ENCODE measurements at regions not wholly inside any gene's neighbourhood (a gene's known extent, or its start where the extent isn't known, plus 50 kb on each side); places are given as distances from the start of the nearest gene placed in this dataset.

- 58% methylated on average over 2 of the region's 2 CpGs for WGBS
- no peak overlapping the region for H3K4me3 ChIP-seq
- no peak for TF ChIP-seq POLR2AphosphoS5 (IDR thresholded peaks at IDR 0.05)
- no peak for TF ChIP-seq POLR2A (IDR thresholded peaks at IDR 0.05)
- no peak for TF ChIP-seq CTCF (IDR thresholded peaks at IDR 0.05)
- no peak for TF ChIP-seq EP300 (IDR thresholded peaks at IDR 0.05)
Measured at GRCh38 chr9:1683951-1684350, 331.2 kb upstream of the SMARCA2 start.

GRCh38 chr9:1698991-1699390 is 316.2 kb upstream of the SMARCA2 start:
- H3K4me1 ChIP-seq: no peaks in the 10 kb centered on the region
- H3K36me3 ChIP-seq: no peaks in the 10 kb centered on the region
- DNase-seq (ENCODE audit: low spot score in 2 of 2): no peak
- H3K4me3 ChIP-seq: no peak overlapping the region
- no peaks in the 10 kb centered on the region for H3K27me3 ChIP-seq
- 93% methylated on average over 5 of the region's 5 CpGs for WGBS
- no peak for TF ChIP-seq CTCF (IDR thresholded peaks at IDR 0.05)
- TF ChIP-seq POLR2A (IDR thresholded peaks at IDR 0.05): no peak
- no peak for TF ChIP-seq EP300 (IDR thresholded peaks at IDR 0.05)
- no peak for TF ChIP-seq POLR2AphosphoS5 (IDR thresholded peaks at IDR 0.05)
- H3K27ac ChIP-seq: no peak overlapping the region
- no peaks in the 10 kb centered on the region for H3K9me3 ChIP-seq

More at GRCh38 chr9:1683951-1684350, 331.2 kb upstream of the SMARCA2 start:
- Histone ChIP-seq H3K36me3 (no peaks in the 10 kb centered on the region), H3K9me3 (no peaks in the 10 kb centered on the region), H3K27ac (no peak overlapping the region), H3K4me1 (no peaks in the 10 kb centered on the region), H3K27me3 (no peaks in the 10 kb centered on the region)
- no peak for DNase-seq (ENCODE audit: low spot score in 2 of 2)

- TF ChIP-seq EP300 (IDR thresholded peaks at IDR 0.05): no peak
- no peak for TF ChIP-seq CTCF (IDR thresholded peaks at IDR 0.05)
- no peak for TF ChIP-seq POLR2A (IDR thresholded peaks at IDR 0.05)
- TF ChIP-seq POLR2AphosphoS5 (IDR thresholded peaks at IDR 0.05): no peak
- 94% methylated on average over 2 of the region's 2 CpGs for WGBS
- no peak overlapping the region for H3K4me3 ChIP-seq
- H3K9me3 ChIP-seq: no peaks in the 10 kb centered on the region
- no peak for DNase-seq (ENCODE audit: low spot score in 2 of 2)
- H3K36me3 ChIP-seq: no peaks in the 10 kb centered on the region
- H3K4me1 ChIP-seq: no peaks in the 10 kb centered on the region
- H3K27ac ChIP-seq: no peak overlapping the region
- H3K27me3 ChIP-seq: no peaks in the 10 kb centered on the region
Measured at GRCh38 chr9:1701113-1701512, 314.0 kb upstream of the SMARCA2 start.

DNA sequence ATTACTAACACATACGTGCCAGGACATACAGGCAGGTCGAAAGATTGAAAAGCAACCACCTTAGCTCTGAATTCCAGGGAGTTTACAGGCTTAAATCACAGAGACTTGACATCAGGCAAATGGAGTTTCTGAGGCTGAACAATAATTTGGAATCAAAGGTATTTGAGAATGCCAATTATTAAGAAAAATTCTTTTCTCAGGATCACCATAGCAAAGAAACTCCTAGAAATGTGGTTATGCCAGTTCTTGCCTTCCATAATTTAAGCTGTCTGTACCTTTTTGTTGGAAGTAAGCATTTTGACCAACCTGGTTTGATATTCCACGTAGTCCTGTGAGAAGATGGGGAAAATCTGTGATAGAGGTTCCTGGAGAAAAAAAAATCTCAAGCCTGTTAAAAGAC is 312.4 kb upstream of the SMARCA2 start:
- Histone ChIP-seq H3K36me3 (no peaks in the 10 kb centered on the region), H3K4me1 (no peaks in the 10 kb centered on the region), H3K9me3 (no peaks in the 10 kb centered on the region), H3K27ac (no peak overlapping the region), H3K27me3 (no peaks in the 10 kb centered on the region), H3K4me3 (no peak overlapping the region)
- TF ChIP-seq POLR2AphosphoS5 (IDR thresholded peaks at IDR 0.05): no peak
- no peak for TF ChIP-seq CTCF (IDR thresholded peaks at IDR 0.05)
- TF ChIP-seq POLR2A (IDR thresholded peaks at IDR 0.05): no peak
- TF ChIP-seq EP300 (IDR thresholded peaks at IDR 0.05): no peak
- DNase-seq (ENCODE audit: low spot score in 2 of 2): no peak
- WGBS: 54% methylated on average over 3 of the region's 3 CpGs

DNA sequence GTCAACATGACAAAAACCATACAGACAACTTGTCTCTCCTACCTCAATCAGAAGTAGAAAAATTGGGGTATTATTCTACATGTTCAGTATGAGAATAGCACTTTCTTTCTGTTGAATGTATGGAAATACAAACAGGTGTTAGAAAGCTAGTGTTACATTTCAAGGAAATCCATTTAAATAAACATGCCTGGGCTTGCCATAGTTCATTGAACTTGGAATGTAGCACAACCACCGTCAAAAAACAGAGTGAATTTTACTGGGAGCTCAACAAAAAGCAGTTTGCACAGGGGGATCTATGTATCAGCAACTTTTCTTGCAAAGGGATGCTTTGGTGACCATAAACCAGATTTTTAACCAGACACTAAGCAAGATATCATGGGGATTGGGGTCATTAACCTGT is 307.9 kb upstream of the SMARCA2 start:
- no peaks in the 10 kb centered on the region for H3K4me1 ChIP-seq
- TF ChIP-seq CTCF (IDR thresholded peaks at IDR 0.05) (no peak), POLR2AphosphoS5 (IDR thresholded peaks at IDR 0.05) (no peak), POLR2A (IDR thresholded peaks at IDR 0.05) (no peak), EP300 (IDR thresholded peaks at IDR 0.05) (no peak)
- no peak overlapping the region for H3K4me3 ChIP-seq
- no peak overlapping the region for H3K27ac ChIP-seq
- WGBS: 43% methylated on average over 1 of the region's 1 CpG
- no peaks in the 10 kb centered on the region for H3K36me3 ChIP-seq
- H3K9me3 ChIP-seq: no peaks in the 10 kb centered on the region
- DNase-seq (ENCODE audit: low spot score in 2 of 2): no peak
- no peaks in the 10 kb centered on the region for H3K27me3 ChIP-seq

All from suprapubic skin (tissue), 4 donors.